Natural killer cell (primary cell): ENCODE measurements at regions not wholly inside any gene's neighbourhood (a gene's known extent, or its start where the extent isn't known, plus 50 kb on each side); places are given as distances from the start of the nearest gene placed in this dataset.

ENCODE experiments used
- ATAC-seq, 3 donors: fragments of 150-1000 bp in 2 of 3; fragments of 200-7000 bp in 1 of 3; cut with Tn5 transposase; 1 replicate in 1 of 3; 2 replicates in 2 of 3; pipeline ENCODE4 v1.10.0; 2021; ENCODE audit warnings: mild to moderate bottlenecking in 2 of 3, moderate library complexity in 2 of 3
- DNase-seq, 2 donors: peaks; one replicate each; pipeline versions ENCODE4 v3.0.0 to v3.0.0-alpha.2; 2013 to 2021; ENCODE audit warnings: mixed read lengths in 1 of 2
- H3K27ac ChIP-seq: one replicate; pipeline ENCODE4 v1.5.1; 2013; ENCODE audit warnings: mild to moderate bottlenecking, low read length
- H3K27me3 ChIP-seq: one replicate; pipeline ENCODE4 v1.6.1; 2013; ENCODE audit warnings: low read length; ENCODE audit not compliant: control insufficient read depth, insufficient read depth
- H3K36me3 ChIP-seq: one replicate; pipeline ENCODE4 v1.6.1; 2013; ENCODE audit warnings: low read length; ENCODE audit not compliant: control insufficient read depth, insufficient read depth
- H3K4me1 ChIP-seq: one replicate; pipeline ENCODE4 v1.6.1; 2013; ENCODE audit warnings: low read length; ENCODE audit not compliant: control insufficient read depth, insufficient read depth
- H3K4me3 ChIP-seq: one replicate; pipeline ENCODE4 v1.5.1; 2013; ENCODE audit warnings: low read length
- H3K9me3 ChIP-seq: one replicate; pipeline ENCODE4 v1.6.1; 2013; ENCODE audit warnings: low read length; ENCODE audit not compliant: control insufficient read depth, insufficient read depth
- H3K27ac Mint-ChIP-seq, 2 donors: one replicate each; pipeline ENCODE4 v1.8.0; 2022; ENCODE audit warnings: mild to moderate bottlenecking in 2 of 2, mixed read lengths in 2 of 2, moderate library complexity in 1 of 2
- H3K27me3 Mint-ChIP-seq, 2 donors: one replicate each; pipeline ENCODE4 v1.8.0; 2022; ENCODE audit warnings: low read depth in 2 of 2, mixed read lengths in 2 of 2
- H3K36me3 Mint-ChIP-seq: one replicate; pipeline ENCODE4 v1.8.0; 2022; ENCODE audit warnings: mixed read lengths
- H3K4me1 Mint-ChIP-seq, 2 donors: one replicate each; pipeline ENCODE4 v1.8.0; 2022; ENCODE audit warnings: mixed read lengths in 2 of 2
- H3K4me3 Mint-ChIP-seq: one replicate; pipeline ENCODE4 v1.8.0; 2022; ENCODE audit warnings: mild to moderate bottlenecking, moderate library complexity, mixed read lengths
- H3K9me3 Mint-ChIP-seq, 2 donors: one replicate each; pipeline ENCODE4 v1.8.0; 2022; ENCODE audit warnings: mixed read lengths in 2 of 2
- WGBS: methylation state at CpG from one replicate; pipeline ENCODE4 v1.1.7; 2013; ENCODE audit warnings: missing lambda C conversion rate; ENCODE audit not compliant: insufficient coverage; 5-methylcytosine and 5-hydroxymethylcytosine counted together
- intact Hi-C: fragments of 100-400 bp; cut with micrococcal nuclease; formaldehyde crosslinking; loops from one replicate; pipeline ENCODE4 v1.14.2; 2022
- TF ChIP-seq, protein P1 (sequence below): fragments of 200-600 bp; IDR thresholded peaks from one replicate; pipeline ENCODE4 v1.8.0; 2022; ENCODE audit warnings: antibody characterized with exemption

DNA sequence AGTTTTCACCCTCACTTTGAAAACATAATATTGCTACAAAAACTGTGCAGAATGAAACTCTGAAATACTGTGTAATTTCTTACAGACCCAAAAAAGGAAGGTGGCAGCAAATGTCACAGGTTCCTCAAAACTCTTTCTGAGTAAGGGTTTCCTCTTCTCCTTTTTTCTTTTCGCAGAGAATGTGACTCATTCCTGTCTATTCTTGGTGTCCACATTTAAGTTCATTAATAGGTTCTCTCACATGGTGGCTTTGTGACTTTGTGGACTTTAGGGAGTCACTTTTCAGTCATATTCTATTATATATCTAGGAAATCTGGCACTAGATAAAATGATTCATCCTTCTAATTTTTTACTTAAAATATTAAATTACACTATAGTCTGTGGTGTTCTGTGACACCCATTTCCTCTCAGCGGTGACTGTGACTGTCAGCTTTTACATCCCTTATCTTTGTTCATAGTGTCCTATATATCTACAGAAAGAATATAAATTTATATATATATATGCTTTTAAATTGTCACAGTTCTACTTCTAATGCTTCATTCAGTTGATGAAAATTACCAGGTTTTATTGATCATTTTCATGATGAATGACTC lies 126.8 kb upstream of the HCRTR2 start:
- Mint-ChIP-seq H3K9me3 (peaks cover 0 to 3% of the 10 kb centered on the region in 2 donors), H3K4me1 (peaks cover 9 to 30% of the 10 kb centered on the region in 2 donors), H3K4me3 (no peak overlapping the region), H3K27me3 (no peaks in the 10 kb centered on the region), H3K36me3 (no peaks in the 10 kb centered on the region), H3K27ac (peak overlapping the region; percentile 29 to 35)
- H3K27ac ChIP-seq: no peak overlapping the region
- H3K27me3 ChIP-seq: no peaks in the 10 kb centered on the region
- no peaks in the 10 kb centered on the region for H3K36me3 ChIP-seq
- no peaks in the 10 kb centered on the region for H3K4me1 ChIP-seq
- TF ChIP-seq, protein P1, sequence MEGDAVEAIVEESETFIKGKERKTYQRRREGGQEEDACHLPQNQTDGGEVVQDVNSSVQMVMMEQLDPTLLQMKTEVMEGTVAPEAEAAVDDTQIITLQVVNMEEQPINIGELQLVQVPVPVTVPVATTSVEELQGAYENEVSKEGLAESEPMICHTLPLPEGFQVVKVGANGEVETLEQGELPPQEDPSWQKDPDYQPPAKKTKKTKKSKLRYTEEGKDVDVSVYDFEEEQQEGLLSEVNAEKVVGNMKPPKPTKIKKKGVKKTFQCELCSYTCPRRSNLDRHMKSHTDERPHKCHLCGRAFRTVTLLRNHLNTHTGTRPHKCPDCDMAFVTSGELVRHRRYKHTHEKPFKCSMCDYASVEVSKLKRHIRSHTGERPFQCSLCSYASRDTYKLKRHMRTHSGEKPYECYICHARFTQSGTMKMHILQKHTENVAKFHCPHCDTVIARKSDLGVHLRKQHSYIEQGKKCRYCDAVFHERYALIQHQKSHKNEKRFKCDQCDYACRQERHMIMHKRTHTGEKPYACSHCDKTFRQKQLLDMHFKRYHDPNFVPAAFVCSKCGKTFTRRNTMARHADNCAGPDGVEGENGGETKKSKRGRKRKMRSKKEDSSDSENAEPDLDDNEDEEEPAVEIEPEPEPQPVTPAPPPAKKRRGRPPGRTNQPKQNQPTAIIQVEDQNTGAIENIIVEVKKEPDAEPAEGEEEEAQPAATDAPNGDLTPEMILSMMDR: no peak
- no peak overlapping the region for H3K4me3 ChIP-seq
- H3K9me3 ChIP-seq: no peaks in the 10 kb centered on the region
- no CpG with 5 or more reads among the region's 2 CpGs for WGBS
- ATAC-seq (peak in 2 of 3 donors; percentile 55 to 74), DNase-seq (no peak)
- intact Hi-C loops: no loop called here

DNA sequence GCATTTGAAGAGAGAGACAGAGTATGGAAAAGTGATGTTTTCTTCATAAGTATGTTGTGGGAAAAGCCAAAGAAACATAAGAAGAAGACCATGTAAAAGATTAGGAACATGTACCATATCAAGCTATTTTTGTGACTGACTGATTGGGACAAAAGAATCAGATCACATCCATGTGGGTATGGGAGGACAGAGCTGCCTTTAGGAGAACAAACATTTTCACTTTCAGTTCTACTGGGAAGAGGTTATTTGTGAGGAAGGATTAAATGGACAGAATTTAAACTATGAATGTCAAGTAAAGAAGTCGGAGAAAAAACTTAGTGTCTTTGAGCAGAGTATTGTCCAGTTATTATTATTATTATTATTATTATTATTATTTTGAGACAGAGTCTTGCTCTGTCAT lies 124.4 kb upstream of the HCRTR2 start:
- Histone ChIP-seq H3K4me3 (no peak overlapping the region), H3K4me1 (no peaks in the 10 kb centered on the region), H3K9me3 (no peaks in the 10 kb centered on the region), H3K36me3 (no peaks in the 10 kb centered on the region), H3K27ac (no peak overlapping the region), H3K27me3 (no peaks in the 10 kb centered on the region)
- H3K36me3 Mint-ChIP-seq: no peaks in the 10 kb centered on the region
- no peaks in the 10 kb centered on the region for H3K27me3 Mint-ChIP-seq
- peaks cover 5 to 24% of the 10 kb centered on the region in 2 donors for H3K4me1 Mint-ChIP-seq
- DNase-seq (no peak), ATAC-seq (no peak)
- TF ChIP-seq, protein P1: no peak
- no CpG with 5 or more reads among the region's 1 CpG for WGBS
- no peak overlapping the region for H3K4me3 Mint-ChIP-seq
- intact Hi-C loops: no loop called here
- H3K9me3 Mint-ChIP-seq: peaks cover 0 to 3% of the 10 kb centered on the region in 2 donors
- H3K27ac Mint-ChIP-seq: no peak overlapping the region

DNA sequence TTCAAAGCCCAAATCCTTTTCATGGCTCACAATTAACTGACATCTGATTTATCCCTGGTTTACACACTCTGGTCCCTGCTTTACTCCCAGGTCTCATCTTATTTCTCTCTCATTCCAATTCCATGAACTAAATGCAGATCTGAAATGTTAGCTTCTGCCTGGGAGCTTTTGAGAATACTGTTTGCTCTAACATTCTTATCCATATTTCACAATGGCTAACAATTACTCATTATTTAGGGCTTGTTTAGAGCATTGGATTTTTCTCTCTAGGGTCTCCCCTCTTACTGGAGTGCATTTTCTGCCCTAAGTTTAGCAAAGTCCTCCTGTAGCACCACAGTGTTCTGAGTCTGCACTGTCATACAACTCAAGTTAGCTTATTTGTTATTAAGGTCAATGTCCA lies 121.5 kb upstream of the HCRTR2 start:
- H3K9me3 Mint-ChIP-seq: peaks cover 3 to 4% of the 10 kb centered on the region in 2 donors
- intact Hi-C loops: no loop called here
- DNase-seq: no peak
- Histone ChIP-seq H3K27me3 (no peaks in the 10 kb centered on the region), H3K9me3 (no peaks in the 10 kb centered on the region), H3K4me3 (no peak overlapping the region), H3K27ac (no peak overlapping the region), H3K4me1 (no peaks in the 10 kb centered on the region), H3K36me3 (no peaks in the 10 kb centered on the region)
- no peak overlapping the region for H3K4me3 Mint-ChIP-seq
- no peaks in the 10 kb centered on the region for H3K27me3 Mint-ChIP-seq
- TF ChIP-seq, protein P1: no peak
- H3K36me3 Mint-ChIP-seq: peaks cover 2% of the 10 kb centered on the region
- H3K4me1 Mint-ChIP-seq: peaks cover 0 to 10% of the 10 kb centered on the region in 2 donors
- no peak overlapping the region for H3K27ac Mint-ChIP-seq
- ATAC-seq: no peak

DNA sequence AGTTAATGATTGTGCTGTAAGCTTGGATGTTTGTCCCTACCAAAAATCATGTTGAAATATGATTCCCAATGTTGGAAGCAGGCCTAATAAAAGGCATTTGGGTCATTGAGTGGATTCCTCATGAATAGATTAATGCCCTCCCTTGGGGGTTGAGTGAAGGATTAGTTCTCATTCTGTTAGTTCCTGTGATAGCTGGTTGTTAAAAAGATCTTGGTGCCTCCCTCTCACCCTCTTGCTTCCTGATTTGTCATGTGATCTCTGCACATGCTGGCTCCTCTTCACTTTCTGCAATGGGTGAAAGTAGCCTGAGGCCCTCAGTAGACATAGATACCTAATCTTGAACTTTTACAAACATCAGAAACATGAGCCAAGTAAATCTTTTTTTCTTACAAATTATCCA lies 115.6 kb upstream of the HCRTR2 start:
- Histone ChIP-seq H3K36me3 (no peaks in the 10 kb centered on the region), H3K9me3 (peaks cover 5% of the 10 kb centered on the region), H3K4me1 (no peaks in the 10 kb centered on the region), H3K27ac (no peak overlapping the region), H3K4me3 (no peak overlapping the region), H3K27me3 (no peaks in the 10 kb centered on the region)
- H3K4me3 Mint-ChIP-seq: no peak overlapping the region
- H3K27ac Mint-ChIP-seq: no peak overlapping the region
- intact Hi-C loops: no loop called here
- H3K27me3 Mint-ChIP-seq: no peaks in the 10 kb centered on the region
- H3K36me3 Mint-ChIP-seq: peaks cover 24% of the 10 kb centered on the region
- DNase-seq (no peak), ATAC-seq (no peak)
- peaks cover 0 to 5% of the 10 kb centered on the region in 2 donors for H3K4me1 Mint-ChIP-seq
- TF ChIP-seq, protein P1: no peak
- peaks cover 5 to 11% of the 10 kb centered on the region in 2 donors for H3K9me3 Mint-ChIP-seq
